ENCODE measurements at regions not wholly inside any gene's neighbourhood (a gene's known extent, or its start where the extent isn't known, plus 50 kb on each side); places are given as distances from the start of the nearest gene placed in this dataset.
A peak's percentile ranks its signal among the peaks of the same experiment; 100 is the strongest.

DNA sequence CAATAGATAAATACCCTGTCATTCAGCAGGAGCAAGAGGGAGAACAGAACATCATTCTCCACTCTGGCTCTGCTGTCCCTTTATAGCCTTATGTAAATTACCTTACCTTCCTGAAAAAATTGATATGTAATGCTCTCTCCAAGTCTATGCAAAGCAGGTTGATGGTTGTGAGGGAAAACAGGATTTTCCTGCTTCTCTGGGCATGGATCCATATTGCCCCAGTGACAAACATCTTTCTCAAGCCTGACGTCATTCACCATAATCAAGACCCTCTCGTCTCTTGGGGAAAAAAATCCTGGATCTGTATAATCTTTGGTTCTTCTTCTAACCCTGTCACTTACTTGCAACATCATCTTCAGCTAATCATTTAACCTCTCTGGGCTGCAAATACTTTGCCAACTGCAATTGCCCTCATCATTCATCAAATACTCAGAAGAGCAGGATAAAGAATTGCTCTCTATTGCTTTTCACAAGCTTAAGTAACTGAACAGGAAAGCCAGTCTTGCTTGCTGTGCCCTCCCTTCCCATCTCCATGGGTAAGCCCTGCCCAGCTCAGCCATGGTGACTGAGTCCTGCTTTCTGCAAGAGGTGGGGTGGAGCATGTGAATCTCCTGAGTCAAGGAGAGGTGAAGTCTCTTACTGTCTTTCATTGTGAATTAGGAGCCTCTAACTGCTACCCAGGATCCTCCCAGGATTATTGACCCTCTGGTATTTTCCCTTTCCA, 123.7 kb upstream of the KLF7 start:
- Histone ChIP-seq H3K4me3 (ENCODE audit: low read length) (no peak overlapping the region), H3K4me1 (ENCODE audit: control insufficient read depth, insufficient read depth, low read length) (no peaks in the 10 kb centered on the region), H3K9me3 (ENCODE audit: control insufficient read depth, low read depth, low read length) (no peaks in the 10 kb centered on the region), H3K27me3 (ENCODE audit: control insufficient read depth, insufficient read depth, low read length) (no peaks in the 10 kb centered on the region), H3K27ac (ENCODE audit: low read length) (no peak overlapping the region), H3K36me3 (ENCODE audit: control insufficient read depth, insufficient read depth, low read length) (no peaks in the 10 kb centered on the region)
- 69% methylated on average over 2 of the region's 2 CpGs for WGBS (ENCODE audit: insufficient coverage, low lambda C conversion rate)
- no peak for DNase-seq

DNA sequence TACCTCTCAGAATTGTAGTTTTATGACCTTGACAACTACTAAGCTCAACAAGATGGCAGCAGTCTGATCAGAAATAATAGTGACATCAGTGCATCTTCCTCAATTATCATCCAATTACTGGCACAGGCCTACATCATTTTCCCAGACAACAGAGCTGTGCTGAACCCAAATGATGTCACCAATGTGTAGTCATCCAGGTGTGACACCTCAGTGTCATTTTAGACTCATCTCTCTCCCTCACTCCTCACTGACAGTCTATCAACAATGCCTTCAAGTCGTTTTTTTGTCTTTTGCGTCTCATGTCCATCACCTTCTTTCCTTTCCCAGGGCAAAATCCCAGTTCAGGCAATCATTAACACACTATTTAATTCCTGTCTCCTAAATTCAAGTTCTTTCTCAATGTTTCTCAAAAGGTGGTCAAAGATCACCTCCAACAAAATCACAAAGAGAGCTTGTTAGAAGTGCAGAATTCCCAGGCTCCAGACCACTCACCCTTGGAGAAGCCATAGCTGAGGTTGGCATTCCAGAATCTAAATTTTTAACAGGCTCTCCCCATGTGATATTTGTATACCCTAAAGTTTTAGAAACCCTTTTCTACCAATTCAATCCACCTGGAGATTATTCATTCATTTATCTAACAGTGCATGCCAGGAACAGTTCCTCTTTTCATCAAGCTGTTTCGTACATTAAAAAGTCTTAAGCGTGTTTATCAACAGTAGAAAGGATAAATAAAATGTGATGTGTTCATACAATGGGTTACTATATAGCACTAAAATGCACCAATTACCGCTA, 125.3 kb upstream of the KLF7 start:
- H3K36me3 ChIP-seq (ENCODE audit: control insufficient read depth, insufficient read depth, low read length), result no peaks in the 10 kb centered on the region
- H3K9me3 ChIP-seq (ENCODE audit: control insufficient read depth, low read depth, low read length), result no peaks in the 10 kb centered on the region
- no peak overlapping the region for H3K4me3 ChIP-seq (ENCODE audit: low read length)
- no peaks in the 10 kb centered on the region for H3K27me3 ChIP-seq (ENCODE audit: control insufficient read depth, insufficient read depth, low read length)
- no peak for DNase-seq
- WGBS (ENCODE audit: insufficient coverage, low lambda C conversion rate), result 86% methylated on average over 2 of the region's 5 CpGs
- H3K4me1 ChIP-seq (ENCODE audit: control insufficient read depth, insufficient read depth, low read length), result no peaks in the 10 kb centered on the region
- no peak overlapping the region for H3K27ac ChIP-seq (ENCODE audit: low read length)

DNA sequence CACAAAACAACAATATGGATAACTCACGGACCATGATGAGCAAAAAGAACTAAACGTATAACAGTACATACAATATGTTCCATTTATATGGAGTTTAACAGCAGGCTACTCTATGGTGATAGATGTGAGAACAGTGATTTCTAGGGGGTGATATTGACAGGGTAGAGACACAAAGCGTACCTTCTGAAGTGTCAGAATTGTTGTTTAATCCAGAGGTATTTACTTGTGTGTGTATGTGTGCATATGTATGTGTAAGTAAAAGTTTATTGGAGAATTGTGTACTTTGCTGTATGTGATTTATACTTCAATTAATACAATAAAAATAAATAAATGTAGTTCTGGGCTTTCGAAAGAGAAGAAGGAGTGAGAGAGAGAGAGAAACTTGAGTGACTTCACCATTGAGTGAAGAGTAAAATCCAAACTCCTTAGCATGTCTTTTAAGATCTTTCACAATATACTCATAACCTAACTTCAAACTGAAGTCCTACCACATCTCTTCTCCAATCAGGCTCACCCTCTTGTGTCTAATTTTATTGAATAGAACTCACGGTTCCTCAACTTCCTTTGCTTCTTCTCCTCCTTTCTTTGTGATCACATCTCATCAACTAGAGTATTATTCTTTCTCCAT, 126.0 kb upstream of the KLF7 start:
- no peaks in the 10 kb centered on the region for H3K9me3 ChIP-seq (ENCODE audit: control insufficient read depth, low read depth, low read length)
- H3K4me3 ChIP-seq (ENCODE audit: low read length), result no peak overlapping the region
- 100% methylated on average over 2 of the region's 5 CpGs for WGBS (ENCODE audit: insufficient coverage, low lambda C conversion rate)
- H3K27ac ChIP-seq (ENCODE audit: low read length), result no peak overlapping the region
- H3K4me1 ChIP-seq (ENCODE audit: control insufficient read depth, insufficient read depth, low read length), result no peaks in the 10 kb centered on the region
- H3K36me3 ChIP-seq (ENCODE audit: control insufficient read depth, insufficient read depth, low read length), result no peaks in the 10 kb centered on the region
- DNase-seq, result no peak
- no peaks in the 10 kb centered on the region for H3K27me3 ChIP-seq (ENCODE audit: control insufficient read depth, insufficient read depth, low read length)

DNA sequence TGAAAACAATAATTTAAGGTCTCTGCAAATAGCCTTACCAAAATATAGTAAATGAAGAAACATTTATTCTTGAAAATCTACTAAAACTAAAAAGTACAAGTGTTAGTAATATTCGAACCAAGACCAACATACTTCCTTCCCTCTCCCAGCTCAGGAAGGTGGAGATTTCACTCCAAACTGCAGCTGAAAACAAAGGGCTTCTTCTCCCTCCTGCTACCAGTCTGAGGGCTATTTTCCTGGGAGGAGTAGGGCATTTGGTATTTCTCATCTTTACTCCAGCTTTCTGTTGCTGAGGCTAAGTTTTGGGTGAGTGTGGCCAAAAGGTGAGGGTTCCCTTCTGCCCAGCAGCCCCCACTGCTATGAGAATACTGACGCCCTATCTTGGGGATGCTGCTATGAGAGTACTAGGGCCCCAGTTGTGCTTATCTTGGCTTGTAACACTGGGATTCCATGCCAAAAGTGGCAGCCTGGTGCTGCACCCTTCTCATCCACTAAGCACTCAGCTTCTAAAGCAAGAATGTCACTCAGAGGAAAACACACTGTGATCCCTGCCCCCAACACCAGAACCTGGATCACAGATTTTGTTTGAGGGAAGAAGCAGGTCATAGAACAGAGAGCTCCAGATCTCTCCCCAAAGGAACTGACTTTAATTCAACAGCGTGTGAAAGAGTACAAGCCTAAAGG, 130.7 kb upstream of the KLF7 start:
- Histone ChIP-seq H3K4me3 (ENCODE audit: low read length) (no peak overlapping the region), H3K36me3 (ENCODE audit: control insufficient read depth, insufficient read depth, low read length) (no peaks in the 10 kb centered on the region), H3K27ac (ENCODE audit: low read length) (no peak overlapping the region), H3K27me3 (ENCODE audit: control insufficient read depth, insufficient read depth, low read length) (no peaks in the 10 kb centered on the region), H3K9me3 (ENCODE audit: control insufficient read depth, low read depth, low read length) (no peaks in the 10 kb centered on the region), H3K4me1 (ENCODE audit: control insufficient read depth, insufficient read depth, low read length) (no peaks in the 10 kb centered on the region)
- DNase-seq, result no peak
- WGBS (ENCODE audit: insufficient coverage, low lambda C conversion rate), result no CpG with 5 or more reads among the region's 3 CpGs

DNA sequence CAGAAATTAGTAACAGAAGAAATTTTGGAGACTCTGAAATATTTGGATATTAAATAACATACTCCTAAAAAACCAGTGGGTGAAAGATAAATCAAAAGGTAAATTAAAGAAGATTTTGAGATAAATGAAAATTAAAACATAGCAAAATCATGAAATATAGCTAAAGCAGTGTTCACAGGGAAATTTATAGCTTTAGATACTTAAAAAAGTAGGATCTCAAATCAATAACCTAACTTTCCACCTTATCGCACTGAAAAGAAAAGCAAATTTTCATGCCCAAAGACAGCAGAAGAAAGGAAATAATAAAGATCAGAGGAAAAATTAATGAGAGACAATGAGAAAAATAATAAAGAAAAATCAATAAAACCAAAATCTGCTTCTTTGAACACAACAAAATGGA, 135.1 kb upstream of the KLF7 start:
- Histone ChIP-seq H3K4me3 (ENCODE audit: low read length) (no peak overlapping the region), H3K27ac (ENCODE audit: low read length) (no peak overlapping the region), H3K4me1 (ENCODE audit: control insufficient read depth, insufficient read depth, low read length) (no peaks in the 10 kb centered on the region), H3K27me3 (ENCODE audit: control insufficient read depth, insufficient read depth, low read length) (no peaks in the 10 kb centered on the region), H3K36me3 (ENCODE audit: control insufficient read depth, insufficient read depth, low read length) (no peaks in the 10 kb centered on the region), H3K9me3 (ENCODE audit: control insufficient read depth, low read depth, low read length) (no peaks in the 10 kb centered on the region)
- DNase-seq, result no peak
- 100% methylated on average over 1 of the region's 1 CpG for WGBS (ENCODE audit: insufficient coverage, low lambda C conversion rate)

DNA sequence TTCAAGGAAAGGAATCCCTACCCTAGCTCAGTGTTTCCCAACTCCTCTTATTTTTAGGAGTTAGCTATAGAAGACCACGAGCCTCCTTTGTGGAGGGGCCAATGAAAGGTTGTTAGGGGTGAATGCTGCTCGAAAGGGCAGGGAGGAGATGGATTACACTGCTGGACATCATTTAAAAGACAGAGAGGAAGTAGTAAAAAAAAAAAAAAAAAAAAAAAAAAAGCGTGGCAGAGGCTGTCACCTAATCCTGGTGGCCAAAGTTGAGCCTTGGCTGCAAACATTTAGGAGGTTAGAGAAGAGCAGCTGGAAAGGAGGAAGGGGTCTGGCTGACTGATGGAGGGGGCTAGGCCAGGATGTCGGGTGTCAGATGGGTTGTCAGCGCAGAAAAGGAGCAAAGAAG, 139.0 kb upstream of the KLF7 start:
- WGBS (ENCODE audit: insufficient coverage, low lambda C conversion rate), result no CpG with 5 or more reads among the region's 5 CpGs
- H3K9me3 ChIP-seq (ENCODE audit: control insufficient read depth, low read depth, low read length), result no peaks in the 10 kb centered on the region
- no peaks in the 10 kb centered on the region for H3K4me1 ChIP-seq (ENCODE audit: control insufficient read depth, insufficient read depth, low read length)
- no peak overlapping the region for H3K27ac ChIP-seq (ENCODE audit: low read length)
- DNase-seq, result no peak
- H3K27me3 ChIP-seq (ENCODE audit: control insufficient read depth, insufficient read depth, low read length), result peaks cover 5% of the 10 kb centered on the region
- no peak overlapping the region for H3K4me3 ChIP-seq (ENCODE audit: low read length)
- H3K36me3 ChIP-seq (ENCODE audit: control insufficient read depth, insufficient read depth, low read length), result no peaks in the 10 kb centered on the region

DNA sequence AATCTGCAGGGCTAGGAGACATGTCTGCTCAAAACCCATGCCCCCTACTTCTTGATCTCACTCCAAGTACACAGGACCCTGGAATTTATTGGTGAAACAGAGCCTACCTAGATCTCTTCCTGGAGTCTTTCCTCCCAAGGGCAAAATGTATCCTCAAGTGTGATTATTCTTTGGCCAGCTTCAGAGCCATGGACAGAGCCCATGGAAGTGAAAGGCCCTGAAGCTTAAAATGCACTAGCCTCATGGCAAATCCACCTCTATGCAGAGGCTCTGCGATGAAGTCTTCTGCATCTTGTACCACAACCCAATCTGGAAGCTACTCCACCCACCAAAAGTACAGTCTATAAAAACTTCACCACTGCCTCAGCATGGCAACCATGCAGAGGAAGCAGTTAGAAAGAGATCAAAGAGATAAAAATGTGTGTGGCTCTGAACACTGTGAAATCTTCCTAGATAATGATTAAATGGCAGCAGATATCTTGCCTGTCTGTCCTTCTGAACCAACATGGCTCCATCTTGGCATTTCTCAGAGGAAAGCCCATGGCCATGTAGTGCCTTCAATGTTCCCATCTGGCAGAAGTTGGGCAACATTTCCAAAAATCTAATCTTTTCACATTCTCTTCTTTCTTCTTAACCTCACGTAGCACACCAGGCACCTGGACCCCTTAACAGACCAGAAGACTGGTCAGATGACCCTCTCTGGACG, 142.9 kb upstream of the KLF7 start:
- H3K27ac ChIP-seq (ENCODE audit: low read length), result no peak overlapping the region
- H3K27me3 ChIP-seq (ENCODE audit: control insufficient read depth, insufficient read depth, low read length), result peaks cover 12% of the 10 kb centered on the region
- no peaks in the 10 kb centered on the region for H3K9me3 ChIP-seq (ENCODE audit: control insufficient read depth, low read depth, low read length)
- H3K4me1 ChIP-seq (ENCODE audit: control insufficient read depth, insufficient read depth, low read length), result no peaks in the 10 kb centered on the region
- no peaks in the 10 kb centered on the region for H3K36me3 ChIP-seq (ENCODE audit: control insufficient read depth, insufficient read depth, low read length)
- WGBS (ENCODE audit: insufficient coverage, low lambda C conversion rate), result 80% methylated on average over 1 of the region's 3 CpGs
- DNase-seq, result no peak
- H3K4me3 ChIP-seq (ENCODE audit: low read length), result no peak overlapping the region

DNA sequence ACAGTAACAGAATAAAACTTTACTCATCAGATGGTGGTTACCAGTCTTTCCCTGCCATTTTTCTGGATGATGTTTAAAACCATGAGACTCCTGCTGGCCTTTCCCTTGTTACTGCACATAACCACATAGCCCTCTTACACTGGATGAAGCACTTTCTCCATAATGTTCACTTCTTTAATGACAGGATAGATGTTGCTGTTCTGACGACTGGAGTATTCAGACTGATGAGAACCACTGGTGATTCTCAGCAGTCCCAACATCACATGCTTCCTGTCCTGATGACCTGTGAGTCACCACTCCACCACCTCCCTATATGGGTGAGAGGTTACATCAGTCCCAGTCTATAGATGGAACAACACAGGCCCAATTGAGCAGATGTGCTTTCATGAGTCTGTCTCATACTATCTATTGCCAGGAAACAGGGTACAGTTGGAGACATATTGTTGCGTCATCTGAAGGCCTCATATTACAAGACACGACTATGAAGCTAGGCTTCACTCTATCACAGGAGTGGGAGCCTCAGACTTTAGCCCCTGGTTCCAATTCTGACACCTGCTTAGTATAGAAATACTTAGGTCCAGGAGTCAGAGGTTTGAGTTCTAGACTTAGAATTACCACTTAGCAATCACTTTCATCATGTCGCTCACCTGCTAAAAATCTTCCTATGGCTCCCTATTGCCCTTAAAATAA, 145.7 kb upstream of the KLF7 start:
- H3K9me3 ChIP-seq (ENCODE audit: control insufficient read depth, low read depth, low read length), result no peaks in the 10 kb centered on the region
- peak; percentile 50 to 57 for DNase-seq
- H3K27me3 ChIP-seq (ENCODE audit: control insufficient read depth, insufficient read depth, low read length), result peaks cover 7% of the 10 kb centered on the region
- no peak overlapping the region for H3K4me3 ChIP-seq (ENCODE audit: low read length)
- H3K4me1 ChIP-seq (ENCODE audit: control insufficient read depth, insufficient read depth, low read length), result no peaks in the 10 kb centered on the region
- H3K27ac ChIP-seq (ENCODE audit: low read length), result no peak overlapping the region
- WGBS (ENCODE audit: insufficient coverage, low lambda C conversion rate), result 100% methylated on average over 1 of the region's 4 CpGs
- H3K36me3 ChIP-seq (ENCODE audit: control insufficient read depth, insufficient read depth, low read length), result no peaks in the 10 kb centered on the region

DNA sequence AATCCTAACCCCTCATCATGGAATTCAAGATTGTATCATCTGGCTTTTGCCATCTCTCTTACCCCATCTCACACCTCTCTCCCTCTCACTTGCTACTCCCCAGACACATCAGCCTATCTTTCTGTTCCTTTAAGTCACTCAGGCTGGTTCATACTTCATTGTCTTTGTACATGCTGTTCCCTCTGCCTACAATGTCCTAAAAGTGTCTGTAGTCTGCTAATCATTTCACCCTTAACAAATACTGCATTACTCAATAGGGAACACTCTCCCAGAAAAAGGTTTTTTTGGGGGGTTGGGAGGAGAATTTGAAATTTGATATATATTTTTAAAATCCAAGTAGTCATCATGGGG, 146.2 kb upstream of the KLF7 start:
- no peak overlapping the region for H3K27ac ChIP-seq (ENCODE audit: low read length)
- H3K4me1 ChIP-seq (ENCODE audit: control insufficient read depth, insufficient read depth, low read length), result no peaks in the 10 kb centered on the region
- no peak overlapping the region for H3K4me3 ChIP-seq (ENCODE audit: low read length)
- H3K9me3 ChIP-seq (ENCODE audit: control insufficient read depth, low read depth, low read length), result no peaks in the 10 kb centered on the region
- no peaks in the 10 kb centered on the region for H3K36me3 ChIP-seq (ENCODE audit: control insufficient read depth, insufficient read depth, low read length)
- H3K27me3 ChIP-seq (ENCODE audit: control insufficient read depth, insufficient read depth, low read length), result peaks cover 7% of the 10 kb centered on the region
- no peak for DNase-seq
